IPS-18c (cell line): ENCODE measurements at regions not wholly inside any gene's neighbourhood (a gene's known extent, or its start where the extent isn't known, plus 50 kb on each side); places are given as distances from the start of the nearest gene placed in this dataset.

ENCODE experiments used
- H3K4me3 ChIP-seq: 2 replicates; pipeline ENCODE4 v1.7.0; 2013; ENCODE audit warnings: low read depth, mild to moderate bottlenecking, low read length, moderate library complexity; ENCODE audit not compliant: insufficient read depth
- H3K9me3 ChIP-seq: one replicate; pipeline ENCODE4 v1.6.1; 2013; ENCODE audit warnings: mild to moderate bottlenecking, low read length, moderate library complexity; ENCODE audit not compliant: control insufficient read depth, insufficient read depth

- H3K9me3 ChIP-seq, result peaks cover 2% of the 10 kb centered on the region
- no peak overlapping the region for H3K4me3 ChIP-seq
Measured at GRCh38 chr2:59068255-59068654, 827.1 kb upstream of the FANCL start.

GRCh38 chr2:59066787-59067399 lies 825.8 kb upstream of the FANCL start:
- Histone ChIP-seq H3K4me3 (no peak overlapping the region), H3K9me3 (peaks cover 2% of the 10 kb centered on the region)

DNA sequence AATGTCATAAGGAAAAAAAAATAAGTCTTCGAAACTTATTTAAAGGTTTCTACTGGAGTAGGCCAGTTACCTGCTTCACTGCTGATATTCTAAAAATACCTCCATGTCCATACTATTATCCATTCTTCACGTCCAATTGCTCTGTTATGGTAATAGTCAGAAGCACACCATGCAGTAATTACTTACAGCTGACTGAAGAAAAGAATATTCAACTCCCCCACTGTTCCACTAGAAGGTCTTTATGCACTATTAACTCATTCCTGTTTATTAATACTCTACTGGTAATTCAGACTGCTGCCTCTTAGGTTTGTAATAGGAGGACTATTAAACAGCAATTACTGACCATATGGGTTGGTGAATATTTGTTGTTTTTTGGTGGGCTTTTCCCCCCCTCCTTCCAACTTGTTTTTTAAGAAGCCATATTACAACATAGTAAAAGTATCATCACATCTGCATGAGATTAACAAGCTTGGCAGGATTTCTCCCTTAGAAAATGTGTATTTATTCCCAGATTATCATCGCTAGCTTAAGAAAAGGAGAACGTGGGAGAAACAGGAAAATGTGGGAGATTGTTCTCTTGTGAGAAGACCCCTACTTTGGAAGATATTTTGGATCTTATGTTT lies 806.4 kb upstream of the FANCL start:
- Histone ChIP-seq H3K9me3 (no peaks in the 10 kb centered on the region), H3K4me3 (no peak overlapping the region)

- H3K4me3 ChIP-seq, result no peak overlapping the region
- H3K9me3 ChIP-seq, result no peaks in the 10 kb centered on the region
Measured at GRCh38 chr2:59046401-59047372, 805.6 kb upstream of the FANCL start.

- Histone ChIP-seq H3K4me3 (no peak overlapping the region), H3K9me3 (no peaks in the 10 kb centered on the region)
Measured at GRCh38 chr2:59044736-59045135, 803.6 kb upstream of the FANCL start.

DNA sequence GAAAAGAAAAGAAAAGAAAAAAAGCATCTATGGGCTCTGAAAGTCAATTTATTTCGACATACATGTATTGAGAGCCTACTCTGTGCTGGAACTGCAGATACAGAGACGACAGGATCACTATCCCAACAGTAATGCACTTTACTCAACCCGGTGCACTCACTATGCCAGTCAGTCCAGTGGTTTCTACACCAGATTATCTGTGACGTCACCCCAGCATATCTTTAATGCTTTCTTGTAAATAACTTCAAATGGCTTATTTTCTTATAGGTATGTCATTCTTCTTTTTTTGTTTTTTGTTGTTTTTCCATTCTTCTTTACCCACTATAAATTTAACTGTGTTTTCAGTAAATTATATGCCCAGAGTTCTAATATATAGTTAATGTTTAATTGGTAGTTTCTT lies 800.0 kb upstream of the FANCL start:
- Histone ChIP-seq H3K9me3 (no peaks in the 10 kb centered on the region), H3K4me3 (no peak overlapping the region)

DNA sequence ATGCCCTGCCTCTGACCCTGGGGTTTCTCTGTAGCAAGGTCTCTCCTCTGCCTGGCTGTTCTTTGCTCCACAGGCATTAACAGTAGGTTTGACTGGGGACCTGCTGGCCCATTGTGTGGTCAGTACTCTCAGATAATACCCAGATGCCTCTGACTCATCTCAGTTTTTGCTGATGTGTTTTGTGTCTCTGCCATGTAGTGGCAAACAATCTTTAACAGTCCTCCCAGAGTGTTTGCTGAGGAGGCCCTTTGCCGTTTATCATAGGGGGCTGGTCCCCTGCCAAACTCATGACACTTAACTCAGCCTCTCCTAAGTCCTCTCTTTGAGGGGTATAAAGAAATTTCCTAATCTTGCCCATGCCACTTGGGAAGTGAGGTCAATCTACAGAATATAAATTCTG lies 793.7 kb upstream of the FANCL start:
- no peaks in the 10 kb centered on the region for H3K9me3 ChIP-seq
- H3K4me3 ChIP-seq, result no peak overlapping the region

GRCh38 chr2:59034106-59034505 lies 793.0 kb upstream of the FANCL start:
- Histone ChIP-seq H3K4me3 (no peak overlapping the region), H3K9me3 (no peaks in the 10 kb centered on the region)

DNA sequence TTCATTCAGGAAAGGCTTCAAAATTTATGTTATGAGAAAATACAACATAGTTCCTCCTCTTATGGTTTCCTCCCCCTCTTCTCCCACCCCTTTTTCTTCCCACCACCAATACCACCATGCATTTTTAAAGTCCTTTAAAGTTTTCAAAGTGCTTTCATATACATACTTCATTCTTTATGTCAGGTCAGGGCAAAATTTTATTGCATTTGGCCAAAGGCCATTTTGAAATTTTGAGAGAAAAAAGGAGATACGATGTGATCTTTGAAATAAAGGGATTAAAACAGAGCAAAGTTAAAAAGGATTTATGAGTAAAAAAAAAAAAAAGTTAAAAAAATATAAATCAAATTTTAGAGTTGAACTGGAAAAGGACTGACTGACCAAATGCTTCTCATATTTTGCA lies 792.5 kb upstream of the FANCL start:
- Histone ChIP-seq H3K9me3 (no peaks in the 10 kb centered on the region), H3K4me3 (no peak overlapping the region)

DNA sequence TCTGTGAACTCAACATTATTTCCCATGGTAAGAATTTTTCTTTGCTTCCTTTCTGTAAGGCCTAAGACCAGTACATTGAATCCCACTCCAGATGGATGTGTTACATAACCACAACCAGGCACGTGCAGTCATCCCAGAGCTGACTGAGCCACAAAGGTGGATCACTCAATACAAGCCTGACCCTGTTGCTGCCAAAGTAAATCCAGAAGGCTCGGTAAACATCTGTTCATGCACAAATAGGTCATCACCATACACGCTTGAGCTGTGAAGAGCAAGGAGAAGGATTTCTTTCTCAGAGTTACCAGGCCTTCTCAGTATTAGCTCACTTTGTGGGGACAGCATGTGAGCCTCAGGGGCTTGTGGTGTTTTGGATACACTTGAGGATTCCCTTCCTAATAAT lies 791.4 kb upstream of the FANCL start:
- Histone ChIP-seq H3K4me3 (no peak overlapping the region), H3K9me3 (no peaks in the 10 kb centered on the region)

DNA sequence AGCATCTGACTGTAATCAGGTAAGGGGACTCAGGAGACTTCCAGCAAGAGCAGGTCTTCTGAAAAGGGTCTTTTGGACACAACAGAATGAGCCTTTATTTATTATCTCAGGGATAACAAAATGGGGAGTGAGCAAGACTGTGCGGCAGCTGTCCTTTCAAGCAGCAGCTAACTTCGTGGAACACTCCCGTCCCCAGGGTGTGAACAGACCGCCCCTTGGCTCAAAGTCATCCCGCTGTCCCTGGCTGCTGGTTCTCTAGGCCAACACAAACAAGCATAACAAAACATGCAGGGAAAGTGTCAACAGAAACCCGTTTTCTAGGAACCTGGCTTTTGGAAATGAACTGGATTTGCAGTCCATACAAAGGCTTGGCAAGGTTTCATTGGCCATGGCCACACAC lies 787.9 kb upstream of the FANCL start:
- H3K9me3 ChIP-seq, result no peaks in the 10 kb centered on the region
- H3K4me3 ChIP-seq, result no peak overlapping the region

- no peak overlapping the region for H3K4me3 ChIP-seq
Measured at GRCh38 chr2:59027320-59027719, 786.2 kb upstream of the FANCL start.

DNA sequence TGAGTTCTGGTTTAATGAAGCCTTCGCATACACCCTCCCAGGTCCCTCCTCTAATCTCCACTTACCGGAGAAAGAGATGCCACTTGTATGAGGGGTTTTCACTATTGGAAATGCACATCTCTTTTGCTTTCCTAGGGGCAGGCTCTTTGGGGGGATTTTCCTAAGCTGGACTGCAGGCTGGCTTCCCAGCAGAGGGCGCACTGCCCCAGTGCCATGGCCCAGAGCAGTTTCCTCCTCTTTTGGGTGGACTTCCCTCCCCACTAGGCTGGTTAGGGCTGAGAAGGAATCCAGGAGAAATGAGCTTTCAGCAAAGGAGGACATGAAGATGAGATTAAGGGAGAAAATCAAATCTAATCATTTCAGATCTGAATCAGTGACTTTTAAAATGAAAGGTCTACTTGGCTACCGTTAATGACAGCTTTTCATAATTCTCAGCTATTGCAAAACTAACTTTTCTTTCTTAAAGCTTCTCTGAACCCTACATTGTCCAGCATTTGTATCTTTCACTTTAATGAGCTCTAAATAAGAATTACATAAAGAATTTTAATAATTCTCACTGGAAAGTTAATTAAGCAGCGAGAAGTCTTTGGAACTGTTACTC lies 784.1 kb upstream of the FANCL start:
- H3K4me3 ChIP-seq, result no peak overlapping the region
- no peaks in the 10 kb centered on the region for H3K9me3 ChIP-seq

More at GRCh38 chr2:59027320-59027719, 786.2 kb upstream of the FANCL start:
- H3K9me3 ChIP-seq, result no peaks in the 10 kb centered on the region

- Histone ChIP-seq H3K4me3 (no peak overlapping the region), H3K9me3 (no peaks in the 10 kb centered on the region)
Measured at GRCh38 chr2:59021786-59022185, 780.7 kb upstream of the FANCL start.

- no peaks in the 10 kb centered on the region for H3K9me3 ChIP-seq
- no peak overlapping the region for H3K4me3 ChIP-seq
Measured at GRCh38 chr2:59019566-59020159, 778.5 kb upstream of the FANCL start.

GRCh38 chr2:59018737-59019136 lies 777.6 kb upstream of the FANCL start:
- Histone ChIP-seq H3K9me3 (no peaks in the 10 kb centered on the region), H3K4me3 (no peak overlapping the region)

DNA sequence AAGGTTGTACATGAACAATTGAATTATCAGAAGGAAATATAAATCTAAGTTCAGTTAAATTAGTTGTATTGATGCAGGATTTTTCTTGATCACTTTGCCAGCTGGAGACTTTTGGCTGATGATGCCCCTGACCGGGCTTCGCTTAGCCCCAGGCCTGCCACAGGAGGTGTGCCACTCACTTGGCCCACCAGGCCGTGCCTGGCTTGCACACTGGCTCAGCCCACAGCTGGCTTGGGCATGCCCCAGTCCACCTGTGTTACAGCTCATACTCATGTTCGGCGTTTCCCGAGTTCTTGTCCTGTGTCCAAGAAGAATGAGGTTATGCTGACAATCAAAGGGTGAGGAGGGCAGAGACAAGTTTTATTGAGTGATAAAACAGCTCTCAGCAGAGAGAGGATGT lies 773.9 kb upstream of the FANCL start:
- H3K4me3 ChIP-seq, result no peak overlapping the region
- no peaks in the 10 kb centered on the region for H3K9me3 ChIP-seq
